ENCODE measurements at regions not wholly inside any gene's neighbourhood (a gene's known extent, or its start where the extent isn't known, plus 50 kb on each side); places are given as distances from the start of the nearest gene placed in this dataset.

DNA sequence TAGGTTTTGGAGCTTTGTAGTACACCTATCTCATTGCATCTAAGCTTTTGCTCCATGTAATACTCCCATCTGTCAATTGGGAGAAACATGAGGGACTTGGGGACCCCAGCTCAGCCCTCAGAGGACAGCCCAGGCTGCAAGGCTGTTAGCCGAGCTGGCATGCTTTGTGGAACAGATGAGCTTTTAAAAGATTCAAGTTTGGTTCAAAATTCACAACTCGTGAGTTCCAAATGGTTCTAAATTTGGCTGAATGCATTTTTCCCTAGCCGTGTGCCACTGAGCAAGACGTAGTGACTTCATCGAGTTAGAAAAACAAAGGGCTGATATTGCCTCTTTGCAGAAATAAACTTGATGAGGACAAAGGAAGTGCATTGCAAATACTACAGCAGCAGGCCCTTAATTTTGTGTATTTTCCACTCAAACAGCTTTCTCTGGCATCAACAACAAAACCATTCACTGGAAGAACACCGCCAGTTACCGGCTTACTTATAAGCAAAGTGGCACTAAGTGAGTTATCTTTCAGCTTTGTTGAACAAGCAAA lies 165.0 kb upstream of the HS3ST1 start:
- no peaks in the 10 kb centered on the region for H3K9me3 ChIP-seq (ENCODE audit: control insufficient read depth, insufficient read depth, low read length)
- no peak overlapping the region for H2AK5ac ChIP-seq (ENCODE audit: low read depth, low read length)
- no peak overlapping the region for H3K56ac ChIP-seq (ENCODE audit: extremely low read depth, insufficient read depth, low read length)
- H4K91ac ChIP-seq (ENCODE audit: insufficient read depth, low read depth, low read length): no peak overlapping the region
- CTCF ChIA-PET: no interaction called here
- TF ChIP-seq BHLHE40 (IDR thresholded peaks at IDR 0.05; ENCODE audit: low read depth, low read length): no peak
- TF ChIP-seq CHD1 (IDR thresholded peaks at IDR 0.05; ENCODE audit: low read depth, low read length): no peak
- no peak for TF ChIP-seq MXI1 (IDR thresholded peaks at IDR 0.05; ENCODE audit: borderline replicate concordance, low read depth, low read length)
- TF ChIP-seq, protein P1, sequence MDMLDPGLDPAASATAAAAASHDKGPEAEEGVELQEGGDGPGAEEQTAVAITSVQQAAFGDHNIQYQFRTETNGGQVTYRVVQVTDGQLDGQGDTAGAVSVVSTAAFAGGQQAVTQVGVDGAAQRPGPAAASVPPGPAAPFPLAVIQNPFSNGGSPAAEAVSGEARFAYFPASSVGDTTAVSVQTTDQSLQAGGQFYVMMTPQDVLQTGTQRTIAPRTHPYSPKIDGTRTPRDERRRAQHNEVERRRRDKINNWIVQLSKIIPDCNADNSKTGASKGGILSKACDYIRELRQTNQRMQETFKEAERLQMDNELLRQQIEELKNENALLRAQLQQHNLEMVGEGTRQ (IDR thresholded peaks at IDR 0.05; ENCODE audit: low read depth, low read length): no peak
- no peak for TF ChIP-seq NFE2L2 (IDR thresholded peaks at IDR 0.05; ENCODE audit: low read depth, low read length)
- TF ChIP-seq RCOR1 (IDR thresholded peaks at IDR 0.05; ENCODE audit: insufficient replicate concordance, low read length): no peak
- no peak for TF ChIP-seq SMC3 (IDR thresholded peaks at IDR 0.05; ENCODE audit: low read depth, low read length)
- no peak for TF ChIP-seq FOS (IDR thresholded peaks at IDR 0.05; ENCODE audit: low read depth, low read length)
- no peak for TF ChIP-seq RFX5 (IDR thresholded peaks at IDR 0.05; ENCODE audit: low read depth, low read length)
- no peak for TF ChIP-seq CEBPB (IDR thresholded peaks at IDR 0.05; ENCODE audit: low read depth, low read length)
- TF ChIP-seq MAZ (IDR thresholded peaks at IDR 0.05; ENCODE audit: borderline replicate concordance, low read depth, low read length): no peak
- H2AFZ ChIP-seq (replicated peaks; ENCODE audit: low read length, poor library complexity): no peak overlapping the region
- ATAC-seq (ENCODE audit: low read depth) (no peak), DNase-seq (no peak)
- H3K4me3 ChIP-seq (ENCODE audit: insufficient read depth, low read depth, low read length): no peak overlapping the region
- no peak overlapping the region for H2BK120ac ChIP-seq (ENCODE audit: low read depth, low read length)
- peaks cover 3% of the 10 kb centered on the region for H3K4me1 ChIP-seq (ENCODE audit: control insufficient read depth, insufficient read depth, low read length)
- no peak overlapping the region for H3K27ac ChIP-seq (ENCODE audit: insufficient read depth, low read length)
- no peak overlapping the region for H3K4me2 ChIP-seq (ENCODE audit: low read depth, low read length)
- dilution Hi-C loops (cut with HindIII; ENCODE audit: low sequenced_read_pairs, unreplicated experiment) (no loop called here), in situ Hi-C loops (cut with MboI; ENCODE audit: low sequenced_read_pairs) (no loop called here), intact Hi-C loops (cut with micrococcal nuclease) (no loop called here)
- no peak overlapping the region for H4K5ac ChIP-seq (ENCODE audit: low read depth, low read length)
- no peaks in the 10 kb centered on the region for H3K79me1 ChIP-seq (ENCODE audit: low read depth in 1 of 2, low read length in 2 of 2)
- H3K27me3 ChIP-seq (ENCODE audit: control insufficient read depth, insufficient read depth, low read length): no peaks in the 10 kb centered on the region
- H3K23ac ChIP-seq (ENCODE audit: low read depth, low read length): no peak overlapping the region
- H3K9ac ChIP-seq (ENCODE audit: low read depth, low read length): no peak overlapping the region
- H2AK9ac ChIP-seq (replicated peaks; ENCODE audit: low read depth, low read length, poor library complexity): no peak overlapping the region
- no peaks in the 10 kb centered on the region for H4K20me1 ChIP-seq (ENCODE audit: insufficient read depth, low read length)
- no TSS peak for BruUV-seq (replicated peaks)
- no peaks in the 10 kb centered on the region for H3K36me3 ChIP-seq (ENCODE audit: control insufficient read depth, insufficient read depth, low read length)
- H2BK15ac ChIP-seq (ENCODE audit: low read depth, low read length): no peak overlapping the region
- H3K4ac ChIP-seq (ENCODE audit: low read depth, low read length): no peak overlapping the region
- WGBS, 2 experiments (ENCODE audit: extremely low coverage in 2 of 2, insufficient read length in 1 of 2): 75% methylated on average over 2 of the region's 7 CpGs; no CpG with 5 or more reads in 1 of the 2 experiments
- H3K9me1 ChIP-seq (ENCODE audit: insufficient read depth, low read length): no peaks in the 10 kb centered on the region
- POLR2A ChIA-PET (ENCODE audit: unreplicated experiment): no interaction called here
- H2BK5ac ChIP-seq (ENCODE audit: low read depth, low read length, poor library complexity, severe bottlenecking): no peak overlapping the region
- H2BK20ac ChIP-seq (ENCODE audit: low read depth, low read length): no peak overlapping the region
- no peak overlapping the region for H3K18ac ChIP-seq (ENCODE audit: low read depth, low read length)
- H3K14ac ChIP-seq (replicated peaks; ENCODE audit: low read depth, low read length): no peak overlapping the region
- no peak overlapping the region for H4K8ac ChIP-seq (ENCODE audit: low read depth in 2 of 2, low read length in 2 of 2)
